Neuronal stem cell (in vitro differentiated cells): ENCODE measurements at regions not wholly inside any gene's neighbourhood (a gene's known extent, or its start where the extent isn't known, plus 50 kb on each side); places are given as distances from the start of the nearest gene placed in this dataset.

Experiments used
- DNase-seq: peaks from one replicate; pipeline ENCODE4 v3.0.0-alpha.2; 2013; ENCODE audit warnings: low spot score
- H2AFZ ChIP-seq: one replicate; pipeline ENCODE4 v1.6.1; 2013; ENCODE audit warnings: mild to moderate bottlenecking, low read length, inconsistent platforms
- H2AK5ac ChIP-seq: 2 replicates; pipeline ENCODE4 v1.6.1; 2013; ENCODE audit warnings: low read depth, mild to moderate bottlenecking, inconsistent platforms, low read length, moderate library complexity, mixed read lengths
- H2BK120ac ChIP-seq: 2 replicates; pipeline ENCODE4 v1.6.1; 2013; ENCODE audit warnings: low read depth, mild to moderate bottlenecking, inconsistent platforms, low read length, moderate library complexity, mixed read lengths
- H2BK12ac ChIP-seq: one replicate; pipeline ENCODE4 v1.6.1; 2013; ENCODE audit warnings: low read length, inconsistent platforms
- H2BK15ac ChIP-seq: 2 replicates; pipeline ENCODE4 v1.6.1; 2013; ENCODE audit warnings: mild to moderate bottlenecking, low read length, inconsistent platforms, mixed read lengths
- H2BK5ac ChIP-seq: one replicate; pipeline ENCODE4 v1.6.1; 2013; ENCODE audit warnings: inconsistent platforms, mild to moderate bottlenecking, low read length, moderate library complexity
- H3K14ac ChIP-seq: one replicate; pipeline ENCODE4 v1.6.1; 2013; ENCODE audit warnings: low read length, inconsistent platforms
- H3K18ac ChIP-seq: 2 replicates; pipeline ENCODE4 v1.6.1; 2013; ENCODE audit warnings: low read length, inconsistent platforms
- H3K23ac ChIP-seq: 2 replicates; pipeline ENCODE4 v1.6.1; 2013; ENCODE audit warnings: low read depth, mild to moderate bottlenecking, mixed read lengths, low read length, inconsistent platforms; ENCODE audit not compliant: poor library complexity
- H3K27ac ChIP-seq: replicated peaks from 3 replicates; pipeline ENCODE4 v1.5.1; 2013; ENCODE audit warnings: low read length, inconsistent platforms
- H3K27me3 ChIP-seq, 3 experiments: 2 replicates each; pipeline ENCODE4 v1.6.1; 2013; ENCODE audit warnings: low read length in 3 of 3, mild to moderate bottlenecking in 2 of 3, inconsistent platforms in 1 of 3, low read depth in 1 of 3, mixed read lengths in 1 of 3, moderate library complexity in 1 of 3; ENCODE audit not compliant: control insufficient read depth in 3 of 3, insufficient read depth in 3 of 3
- H3K36me3 ChIP-seq, 2 donors: replicated peaks in 1 of 2; 2 replicates each; pipeline ENCODE4 v1.6.1; 2013; ENCODE audit warnings: low read length in 2 of 2; ENCODE audit not compliant: control insufficient read depth in 2 of 2, insufficient read depth in 2 of 2
- H3K4ac ChIP-seq: 2 replicates; pipeline ENCODE4 v1.6.1; 2013; ENCODE audit warnings: inconsistent platforms, mild to moderate bottlenecking, low read length, moderate library complexity
- H3K4me1 ChIP-seq, 2 donors: 1 replicate in 1 of 2; 2 replicates in 1 of 2; pipeline ENCODE4 v1.6.1; 2013; ENCODE audit warnings: low read length in 2 of 2, low read depth in 1 of 2; ENCODE audit not compliant: control insufficient read depth in 2 of 2, insufficient read depth in 1 of 2
- H3K4me2 ChIP-seq: one replicate; pipeline ENCODE4 v1.6.1; 2013; ENCODE audit warnings: mild to moderate bottlenecking, low read length, inconsistent platforms; ENCODE audit not compliant: insufficient read depth, poor library complexity, severe bottlenecking
- H3K4me3 ChIP-seq, 2 donors: 2 replicates each; pipeline ENCODE4 v1.5.1; 2013; ENCODE audit warnings: low read length in 2 of 2, mild to moderate bottlenecking in 2 of 2, inconsistent platforms in 1 of 2, moderate library complexity in 1 of 2
- H3K79me1 ChIP-seq: one replicate; pipeline ENCODE4 v1.6.1; 2013; ENCODE audit warnings: low read depth, mild to moderate bottlenecking, inconsistent platforms, low read length, moderate library complexity
- H3K9ac ChIP-seq: one replicate; pipeline ENCODE4 v1.6.1; 2013; ENCODE audit warnings: mild to moderate bottlenecking, low read depth, low read length, inconsistent platforms; ENCODE audit not compliant: poor library complexity
- H3K9me3 ChIP-seq, 2 donors: replicated peaks in 1 of 2; 2 replicates each; pipeline versions ENCODE3 to v1.6.1; 2013; ENCODE audit warnings: low read length in 2 of 2, mild to moderate bottlenecking in 2 of 2, inconsistent platforms in 1 of 2, low read depth in 1 of 2, mixed read lengths in 1 of 2, moderate library complexity in 1 of 2; ENCODE audit not compliant: control insufficient read depth in 2 of 2, insufficient read depth in 1 of 2
- H4K8ac ChIP-seq: one replicate; pipeline ENCODE4 v1.6.1; 2013; ENCODE audit warnings: low read depth, mild to moderate bottlenecking, inconsistent platforms, low read length, moderate library complexity
- H4K91ac ChIP-seq: one replicate; pipeline ENCODE4 v1.6.1; 2013; ENCODE audit warnings: low read length, low read depth, mild to moderate bottlenecking, inconsistent platforms; ENCODE audit not compliant: poor library complexity
- WGBS, 2 donors: extraction: QIAGEN DNeasy Blood & Tissue Kit; methylation state at CpG; one replicate each; pipeline ENCODE4 v1.1.7; 2013; ENCODE audit warnings: missing lambda C conversion rate in 2 of 2, mixed read lengths in 1 of 2; ENCODE audit not compliant: insufficient read length in 2 of 2, insufficient replicate concordance in 1 of 2; ENCODE audit errors: extremely low coverage in 2 of 2; 5-methylcytosine and 5-hydroxymethylcytosine counted together

- no CpG with 5 or more reads among the region's 7 CpGs for WGBS, 2 donors
- peak overlapping the region; percentile 29 for H3K18ac ChIP-seq
- H3K4ac ChIP-seq = no peak overlapping the region
These were observed 159.7 kb downstream of the RBFOX3 start for GRCh38 chr17:79451167-79451566.

GRCh38 chr17:79446399-79447009, 164.3 kb downstream of the RBFOX3 start:
- no peak overlapping the region for H3K27ac ChIP-seq
- H3K36me3 ChIP-seq = no peaks in the 10 kb centered on the region
- no peak overlapping the region for H3K23ac ChIP-seq
- no peak overlapping the region for H3K4me2 ChIP-seq
- H2BK120ac ChIP-seq = no peak overlapping the region
- H4K91ac ChIP-seq = no peak overlapping the region
- no peak overlapping the region for H2AK5ac ChIP-seq
- no peaks in the 10 kb centered on the region for H3K9me3 ChIP-seq
- H3K9ac ChIP-seq = no peak overlapping the region
- H3K79me1 ChIP-seq = no peaks in the 10 kb centered on the region
- no peak overlapping the region for H2AFZ ChIP-seq
- WGBS, 2 donors = no CpG with 5 or more reads among the region's 12 CpGs
- H3K27me3 ChIP-seq = peaks cover 0 to 3% (median 0%) of the 10 kb centered on the region in 3 experiments
- no peak overlapping the region for H2BK12ac ChIP-seq
- H4K8ac ChIP-seq = no peak overlapping the region
- no peak overlapping the region for H3K4ac ChIP-seq
- H3K18ac ChIP-seq = peak overlapping the region; percentile 39
- H3K4me1 ChIP-seq = no peaks in the 10 kb centered on the region
- no peak overlapping the region for H2BK5ac ChIP-seq
- no peak overlapping the region for H3K14ac ChIP-seq
- no peak overlapping the region for H2BK15ac ChIP-seq
- no peak for DNase-seq
- peak overlapping the region in 1 of 2 donors; percentile 16 for H3K4me3 ChIP-seq

More at GRCh38 chr17:79451167-79451566, 159.7 kb downstream of the RBFOX3 start:
- H2AFZ ChIP-seq = no peak overlapping the region
- H4K91ac ChIP-seq = no peak overlapping the region
- no peak overlapping the region for H3K14ac ChIP-seq
- no peak overlapping the region for H2BK15ac ChIP-seq
- H3K23ac ChIP-seq = no peak overlapping the region
- no peak overlapping the region for H3K4me3 ChIP-seq
- no peaks in the 10 kb centered on the region for H3K9me3 ChIP-seq
- no peak for DNase-seq
- H3K9ac ChIP-seq = no peak overlapping the region
- H3K79me1 ChIP-seq = no peaks in the 10 kb centered on the region
- peaks cover 0 to 9% (median 0%) of the 10 kb centered on the region in 3 experiments for H3K27me3 ChIP-seq
- H4K8ac ChIP-seq = no peak overlapping the region
- H2AK5ac ChIP-seq = no peak overlapping the region
- H2BK120ac ChIP-seq = no peak overlapping the region
- no peak overlapping the region for H3K4me2 ChIP-seq
- no peak overlapping the region for H3K27ac ChIP-seq
- H2BK5ac ChIP-seq = no peak overlapping the region
- H3K36me3 ChIP-seq = no peaks in the 10 kb centered on the region
- H3K4me1 ChIP-seq = no peaks in the 10 kb centered on the region
- H2BK12ac ChIP-seq = no peak overlapping the region

GRCh38 chr17:79444198-79444597, 166.7 kb downstream of the RBFOX3 start:
- H3K79me1 ChIP-seq = no peaks in the 10 kb centered on the region
- WGBS, 2 donors = no CpG with 5 or more reads among the region's 4 CpGs
- no peak overlapping the region for H2BK15ac ChIP-seq
- DNase-seq = no peak
- no peak overlapping the region for H3K14ac ChIP-seq
- no peak overlapping the region for H2BK5ac ChIP-seq
- H3K27ac ChIP-seq = no peak overlapping the region
- H3K4ac ChIP-seq = no peak overlapping the region
- no peak overlapping the region for H3K4me2 ChIP-seq
- H4K8ac ChIP-seq = no peak overlapping the region
- no peak overlapping the region for H2BK12ac ChIP-seq
- H2BK120ac ChIP-seq = no peak overlapping the region
- no peak overlapping the region for H3K18ac ChIP-seq
- no peak overlapping the region for H3K9ac ChIP-seq
- H3K9me3 ChIP-seq = peaks cover 0 to 3% of the 10 kb centered on the region in 2 donors
- no peaks in the 10 kb centered on the region for H3K36me3 ChIP-seq
- H3K4me1 ChIP-seq = no peaks in the 10 kb centered on the region
- peaks cover 0 to 7% (median 0%) of the 10 kb centered on the region in 3 experiments for H3K27me3 ChIP-seq
- H2AK5ac ChIP-seq = no peak overlapping the region
- no peak overlapping the region for H3K4me3 ChIP-seq
- no peak overlapping the region for H2AFZ ChIP-seq
- H3K23ac ChIP-seq = no peak overlapping the region
- no peak overlapping the region for H4K91ac ChIP-seq

- no CpG with 5 or more reads among the region's 10 CpGs for WGBS, 2 donors
- Histone ChIP-seq H2AK5ac (no peak overlapping the region), H3K9me3 (peaks cover 0 to 3% of the 10 kb centered on the region in 2 donors), H4K91ac (no peak overlapping the region), H4K8ac (no peak overlapping the region), H2BK15ac (peak overlapping the region; percentile 64), H3K4me3 (no peak overlapping the region), H3K4me1 (no peaks in the 10 kb centered on the region), H2BK120ac (no peak overlapping the region), H2AFZ (no peak overlapping the region), H3K14ac (no peak overlapping the region), H3K27me3 (peaks cover 0 to 7% (median 0%) of the 10 kb centered on the region in 3 experiments), H3K4me2 (no peak overlapping the region), H2BK5ac (no peak overlapping the region), H3K23ac (no peak overlapping the region), H3K9ac (no peak overlapping the region), H3K27ac (no peak overlapping the region), H3K79me1 (no peaks in the 10 kb centered on the region), H3K4ac (peak overlapping the region; percentile 54), H3K18ac (peak overlapping the region; percentile 32), H2BK12ac (no peak overlapping the region), H3K36me3 (no peaks in the 10 kb centered on the region)
- no peak for DNase-seq
These were observed 167.8 kb downstream of the RBFOX3 start for GRCh38 chr17:79443026-79443425.
